ENCODE measurements at regions not wholly inside any gene's neighbourhood (a gene's known extent, or its start where the extent isn't known, plus 50 kb on each side); places are given as distances from the start of the nearest gene placed in this dataset.

GRCh38 chr1:157457279-157457678 lies 95.0 kb downstream of the FCRL5 start:
- H2AFZ ChIP-seq: no peak overlapping the region
- H3K27me3 ChIP-seq (ENCODE audit: insufficient read depth): no peaks in the 10 kb centered on the region

More at GRCh38 chr1:157457279-157457678, 95.0 kb downstream of the FCRL5 start:
- no peaks in the 10 kb centered on the region for H3K36me3 Mint-ChIP-seq (ENCODE audit: low read depth)
- H3K36me3 ChIP-seq (ENCODE audit: insufficient read depth): no peaks in the 10 kb centered on the region
- H3K79me2 ChIP-seq (replicated peaks; ENCODE audit: insufficient read depth): no peaks in the 10 kb centered on the region
- H3K9me2 ChIP-seq (ENCODE audit: insufficient read depth): peaks cover 13% of the 10 kb centered on the region; the same call in 1 of the 2 replicates
- no peaks in the 10 kb centered on the region; the same call in 1 of the 2 replicates for H3K4me1 ChIP-seq (ENCODE audit: insufficient read depth)
- TF ChIP-seq JUNB (IDR thresholded peaks at IDR 0.05; ENCODE audit: unreplicated experiment): no peak
- TF ChIP-seq CREB1 (CRISPR knock-in tag; IDR thresholded peaks at IDR 0.05; ENCODE audit: low read depth): no peak
- TF ChIP-seq STAT1 (IDR thresholded peaks at IDR 0.05; ENCODE audit: unreplicated experiment): no peak
- no peak for TF ChIP-seq POLR2AphosphoS5 (IDR thresholded peaks at IDR 0.05; ENCODE audit: low read depth)
- no peak for TF ChIP-seq ZNF462 (CRISPR knock-in tag; IDR thresholded peaks at IDR 0.05)
- no peak for TF ChIP-seq ETS1 (IDR thresholded peaks at IDR 0.05)
- no peak for TF ChIP-seq EZH2phosphoT487 (IDR thresholded peaks at IDR 0.05; ENCODE audit: unreplicated experiment)
- TF ChIP-seq ZNF331 (CRISPR knock-in tag; IDR thresholded peaks at IDR 0.05; ENCODE audit: low read depth): no peak
- TF ChIP-seq ZNF114 (CRISPR knock-in tag; IDR thresholded peaks at IDR 0.05): no peak
- TF ChIP-seq CTCF (conservative IDR thresholded peaks at IDR 0.05; ENCODE audit: low read depth in 2 of 2): no peak
- TF ChIP-seq, protein P1, sequence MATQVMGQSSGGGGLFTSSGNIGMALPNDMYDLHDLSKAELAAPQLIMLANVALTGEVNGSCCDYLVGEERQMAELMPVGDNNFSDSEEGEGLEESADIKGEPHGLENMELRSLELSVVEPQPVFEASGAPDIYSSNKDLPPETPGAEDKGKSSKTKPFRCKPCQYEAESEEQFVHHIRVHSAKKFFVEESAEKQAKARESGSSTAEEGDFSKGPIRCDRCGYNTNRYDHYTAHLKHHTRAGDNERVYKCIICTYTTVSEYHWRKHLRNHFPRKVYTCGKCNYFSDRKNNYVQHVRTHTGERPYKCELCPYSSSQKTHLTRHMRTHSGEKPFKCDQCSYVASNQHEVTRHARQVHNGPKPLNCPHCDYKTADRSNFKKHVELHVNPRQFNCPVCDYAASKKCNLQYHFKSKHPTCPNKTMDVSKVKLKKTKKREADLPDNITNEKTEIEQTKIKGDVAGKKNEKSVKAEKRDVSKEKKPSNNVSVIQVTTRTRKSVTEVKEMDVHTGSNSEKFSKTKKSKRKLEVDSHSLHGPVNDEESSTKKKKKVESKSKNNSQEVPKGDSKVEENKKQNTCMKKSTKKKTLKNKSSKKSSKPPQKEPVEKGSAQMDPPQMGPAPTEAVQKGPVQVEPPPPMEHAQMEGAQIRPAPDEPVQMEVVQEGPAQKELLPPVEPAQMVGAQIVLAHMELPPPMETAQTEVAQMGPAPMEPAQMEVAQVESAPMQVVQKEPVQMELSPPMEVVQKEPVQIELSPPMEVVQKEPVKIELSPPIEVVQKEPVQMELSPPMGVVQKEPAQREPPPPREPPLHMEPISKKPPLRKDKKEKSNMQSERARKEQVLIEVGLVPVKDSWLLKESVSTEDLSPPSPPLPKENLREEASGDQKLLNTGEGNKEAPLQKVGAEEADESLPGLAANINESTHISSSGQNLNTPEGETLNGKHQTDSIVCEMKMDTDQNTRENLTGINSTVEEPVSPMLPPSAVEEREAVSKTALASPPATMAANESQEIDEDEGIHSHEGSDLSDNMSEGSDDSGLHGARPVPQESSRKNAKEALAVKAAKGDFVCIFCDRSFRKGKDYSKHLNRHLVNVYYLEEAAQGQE (IDR thresholded peaks at IDR 0.05; ENCODE audit: unreplicated experiment): no peak
- no peak for TF ChIP-seq EZH2 (IDR thresholded peaks at IDR 0.05; ENCODE audit: low read depth, unreplicated experiment)
- no peak for TF ChIP-seq NANOG (IDR thresholded peaks at IDR 0.05; ENCODE audit: borderline replicate concordance)
- no peaks in the 10 kb centered on the region for H3K27me3 Mint-ChIP-seq (ENCODE audit: insufficient read depth, low read depth, poor library complexity)
- DNase-seq (ENCODE audit: low spot score) (no peak), ATAC-seq (no peak)
- no peaks in the 10 kb centered on the region for H3F3A ChIP-seq (replicated peaks; ENCODE audit: low read depth)
- H4K20me1 ChIP-seq (replicated peaks; ENCODE audit: insufficient read depth): no peaks in the 10 kb centered on the region
- H3K4me3 Mint-ChIP-seq: no peak overlapping the region
- H3K4me2 ChIP-seq: no peak overlapping the region
- no peak overlapping the region for H3K27ac Mint-ChIP-seq
- H3K4me3 ChIP-seq: no peak overlapping the region
- H3K27ac ChIP-seq (ENCODE audit: low read depth): no peak overlapping the region
- H3K4me1 Mint-ChIP-seq: peaks cover 14% of the 10 kb centered on the region
- peaks cover 2% of the 10 kb centered on the region; the same call in 1 of the 3 replicates for H3K9me3 Mint-ChIP-seq
